ENCODE measurements at regions not wholly inside any gene's neighbourhood (a gene's known extent, or its start where the extent isn't known, plus 50 kb on each side); places are given as distances from the start of the nearest gene placed in this dataset.

GRCh38 chr5:68970617-68971016, 123.2 kb upstream of the SLC30A5 start:
- no peaks in the 10 kb centered on the region for H3K79me2 ChIP-seq (ENCODE audit: low read depth)
- no peak overlapping the region for H3K4me3 ChIP-seq
- Mint-ChIP-seq H3K27ac (peak overlapping the region; percentile 30), H3K9me3 (peaks cover 2% of the 10 kb centered on the region), H3K36me3 (no peaks in the 10 kb centered on the region), H3K4me1 (no peaks in the 10 kb centered on the region), H3K27me3 (ENCODE audit: insufficient read depth, low read depth) (peaks cover 2% of the 10 kb centered on the region), H3K4me3 (no peak overlapping the region)
- H3K4me2 ChIP-seq, result no peak overlapping the region
- H3F3A ChIP-seq (ENCODE audit: low read depth), result no peaks in the 10 kb centered on the region
- H3K4me1 ChIP-seq, result no peaks in the 10 kb centered on the region
- no peaks in the 10 kb centered on the region for H4K20me1 ChIP-seq (ENCODE audit: low read depth)
- no peaks in the 10 kb centered on the region for H3K27me3 ChIP-seq
- no peak for DNase-seq (ENCODE audit: low spot score)
- no peaks in the 10 kb centered on the region for H3K9me3 ChIP-seq (ENCODE audit: low read depth)
- TF ChIP-seq EZH2phosphoT487 (IDR thresholded peaks at IDR 0.05) (no peak), CTCF (IDR thresholded peaks at IDR 0.05) (no peak), EZH2 (IDR thresholded peaks at IDR 0.05) (no peak)
- no peaks in the 10 kb centered on the region for H3K36me3 ChIP-seq
- no peak overlapping the region for H2AFZ ChIP-seq (replicated peaks)
- no peak overlapping the region for H3K27ac ChIP-seq
- no peak overlapping the region for H3K9ac ChIP-seq

GRCh38 chr5:68973696-68974095, 120.1 kb upstream of the SLC30A5 start:
- no peak overlapping the region for H3K9ac ChIP-seq
- TF ChIP-seq CTCF (IDR thresholded peaks at IDR 0.05), result no peak
- no peak for TF ChIP-seq EZH2phosphoT487 (IDR thresholded peaks at IDR 0.05)
- TF ChIP-seq EZH2 (IDR thresholded peaks at IDR 0.05), result no peak
- no peak overlapping the region for H3K27ac Mint-ChIP-seq
- no peaks in the 10 kb centered on the region for H3F3A ChIP-seq (ENCODE audit: low read depth)
- H4K20me1 ChIP-seq (ENCODE audit: low read depth), result no peaks in the 10 kb centered on the region
- H3K4me1 ChIP-seq, result no peaks in the 10 kb centered on the region
- H3K79me2 ChIP-seq (ENCODE audit: low read depth), result no peaks in the 10 kb centered on the region
- no peaks in the 10 kb centered on the region for H3K36me3 ChIP-seq
- no peak overlapping the region for H3K4me2 ChIP-seq
- H3K9me3 Mint-ChIP-seq, result peaks cover 4% of the 10 kb centered on the region
- no peaks in the 10 kb centered on the region for H3K4me1 Mint-ChIP-seq
- no peak overlapping the region for H2AFZ ChIP-seq (replicated peaks)
- no peak overlapping the region for H3K4me3 Mint-ChIP-seq
- H3K36me3 Mint-ChIP-seq, result no peaks in the 10 kb centered on the region
- no peak overlapping the region for H3K27ac ChIP-seq
- no peaks in the 10 kb centered on the region for H3K27me3 ChIP-seq
- H3K27me3 Mint-ChIP-seq (ENCODE audit: insufficient read depth, low read depth), result peaks cover 2% of the 10 kb centered on the region
- H3K9me3 ChIP-seq (ENCODE audit: low read depth), result no peaks in the 10 kb centered on the region
- DNase-seq (ENCODE audit: low spot score), result no peak
- no peak overlapping the region for H3K4me3 ChIP-seq

- Mint-ChIP-seq H3K4me1 (peaks cover 4% of the 10 kb centered on the region), H3K27me3 (ENCODE audit: insufficient read depth, low read depth) (no peaks in the 10 kb centered on the region), H3K36me3 (no peaks in the 10 kb centered on the region), H3K4me3 (no peak overlapping the region), H3K9me3 (no peaks in the 10 kb centered on the region), H3K27ac (no peak overlapping the region)
- DNase-seq (ENCODE audit: low spot score), result no peak
- H3K27ac ChIP-seq, result no peak overlapping the region
- no peaks in the 10 kb centered on the region for H3K27me3 ChIP-seq
- H3K9me3 ChIP-seq (ENCODE audit: low read depth), result no peaks in the 10 kb centered on the region
- H3K9ac ChIP-seq, result no peak overlapping the region
- no peaks in the 10 kb centered on the region for H3K79me2 ChIP-seq (ENCODE audit: low read depth)
- no peak for TF ChIP-seq CTCF (IDR thresholded peaks at IDR 0.05)
- no peak for TF ChIP-seq EZH2phosphoT487 (IDR thresholded peaks at IDR 0.05)
- TF ChIP-seq EZH2 (IDR thresholded peaks at IDR 0.05), result no peak
- H3K4me1 ChIP-seq, result no peaks in the 10 kb centered on the region
- H4K20me1 ChIP-seq (ENCODE audit: low read depth), result no peaks in the 10 kb centered on the region
- H2AFZ ChIP-seq (replicated peaks), result no peak overlapping the region
- H3K4me2 ChIP-seq, result no peak overlapping the region
- no peaks in the 10 kb centered on the region for H3F3A ChIP-seq (ENCODE audit: low read depth)
- no peak overlapping the region for H3K4me3 ChIP-seq
- H3K36me3 ChIP-seq, result no peaks in the 10 kb centered on the region
These were observed 110.8 kb upstream of the SLC30A5 start for GRCh38 chr5:68983043-68983442.

GRCh38 chr5:68983959-68984358, 109.9 kb upstream of the SLC30A5 start:
- no peaks in the 10 kb centered on the region for H3K36me3 ChIP-seq
- no peak overlapping the region for H3K9ac ChIP-seq
- H3K4me3 ChIP-seq, result no peak overlapping the region
- no peaks in the 10 kb centered on the region for H3K27me3 ChIP-seq
- H3K9me3 ChIP-seq (ENCODE audit: low read depth), result no peaks in the 10 kb centered on the region
- no peak overlapping the region for H3K27ac ChIP-seq
- TF ChIP-seq EZH2 (IDR thresholded peaks at IDR 0.05) (no peak), EZH2phosphoT487 (IDR thresholded peaks at IDR 0.05) (no peak), CTCF (IDR thresholded peaks at IDR 0.05) (no peak)
- Mint-ChIP-seq H3K4me3 (no peak overlapping the region), H3K27ac (no peak overlapping the region), H3K4me1 (peaks cover 4% of the 10 kb centered on the region), H3K36me3 (no peaks in the 10 kb centered on the region), H3K9me3 (no peaks in the 10 kb centered on the region), H3K27me3 (ENCODE audit: insufficient read depth, low read depth) (no peaks in the 10 kb centered on the region)
- no peak for DNase-seq (ENCODE audit: low spot score)
- no peaks in the 10 kb centered on the region for H3K79me2 ChIP-seq (ENCODE audit: low read depth)
- H3K4me2 ChIP-seq, result no peak overlapping the region
- H2AFZ ChIP-seq (replicated peaks), result no peak overlapping the region
- no peaks in the 10 kb centered on the region for H4K20me1 ChIP-seq (ENCODE audit: low read depth)
- H3F3A ChIP-seq (ENCODE audit: low read depth), result no peaks in the 10 kb centered on the region
- H3K4me1 ChIP-seq, result no peaks in the 10 kb centered on the region

All from neural progenitor cell (in vitro differentiated cells).